ENCODE measurements at regions not wholly inside any gene's neighbourhood (a gene's known extent, or its start where the extent isn't known, plus 50 kb on each side); places are given as distances from the start of the nearest gene placed in this dataset.

GRCh38 chr13:73335210-73335609, 276.4 kb downstream of the KLF5 start:
- BruUV-seq (replicated peaks): no TSS peak
- H3K27me3 ChIP-seq (ENCODE audit: control insufficient read depth, insufficient read depth, low read length): no peaks in the 10 kb centered on the region
- no peaks in the 10 kb centered on the region for H3K9me3 ChIP-seq (ENCODE audit: control insufficient read depth, insufficient read depth, low read depth, low read length)
- no peak overlapping the region for H3K27ac ChIP-seq (ENCODE audit: low read length)
- peak; percentile 8 for DNase-seq (ENCODE audit: low read depth, low spot score)
- in situ Hi-C loops (cut with HindIII; ENCODE audit: low pct_unique_long_range_greater_than_20kb, low sequenced_read_pairs): no loop called here
- no peaks in the 10 kb centered on the region; the same call in 1 of the 2 replicates for H3K36me3 ChIP-seq (ENCODE audit: control insufficient read depth, insufficient read depth, low read length)
- CTCF ChIA-PET: no interaction called here
- no peak for ATAC-seq
- TF ChIP-seq SIN3A (IDR thresholded peaks at IDR 0.05; ENCODE audit: borderline replicate concordance, insufficient read depth, low read depth, low read length) (no peak), POLR2AphosphoS5 (IDR thresholded peaks at IDR 0.05; ENCODE audit: low read depth, low read length) (no peak), TCF7L2 (IDR thresholded peaks at IDR 0.05; ENCODE audit: low read depth, low read length) (no peak), REST (IDR thresholded peaks at IDR 0.05; ENCODE audit: insufficient read depth in 1 of 2, low read depth in 2 of 2, low read length in 1 of 2) (no peak), CTCF (IDR thresholded peaks at IDR 0.05) (no peak)
- intact Hi-C loops (cut with micrococcal nuclease; ENCODE audit: unreplicated experiment): no loop called here
- H3K4me1 ChIP-seq (ENCODE audit: control insufficient read depth, insufficient read depth, low read length): no peaks in the 10 kb centered on the region
- H3K4me3 ChIP-seq (ENCODE audit: low read depth in 2 of 2, low read length in 2 of 2): no peak overlapping the region
- POLR2A ChIA-PET: no interaction called here

- ATAC-seq: no peak
- Histone ChIP-seq H3K4me1 (ENCODE audit: control insufficient read depth, insufficient read depth, low read length) (no peaks in the 10 kb centered on the region), H3K4me3 (ENCODE audit: low read depth in 2 of 2, low read length in 2 of 2) (no peak overlapping the region), H3K9me3 (ENCODE audit: control insufficient read depth, insufficient read depth, low read depth, low read length) (no peaks in the 10 kb centered on the region), H3K27ac (ENCODE audit: low read length) (no peak overlapping the region), H3K36me3 (ENCODE audit: control insufficient read depth, insufficient read depth, low read length) (no peaks in the 10 kb centered on the region; the same call in 1 of the 2 replicates), H3K27me3 (ENCODE audit: control insufficient read depth, insufficient read depth, low read length) (no peaks in the 10 kb centered on the region)
- ChIA-PET CTCF (no interaction called here), POLR2A (no interaction called here)
- intact Hi-C loops (cut with micrococcal nuclease; ENCODE audit: unreplicated experiment): no loop called here
- BruUV-seq (replicated peaks): no TSS peak
- no peak for DNase-seq (ENCODE audit: low read depth, low spot score)
- TF ChIP-seq REST (IDR thresholded peaks at IDR 0.05; ENCODE audit: insufficient read depth in 1 of 2, low read depth in 2 of 2, low read length in 1 of 2): no peak
- TF ChIP-seq CTCF (IDR thresholded peaks at IDR 0.05): no peak
- no peak for TF ChIP-seq POLR2AphosphoS5 (IDR thresholded peaks at IDR 0.05; ENCODE audit: low read depth, low read length)
- no peak for TF ChIP-seq SIN3A (IDR thresholded peaks at IDR 0.05; ENCODE audit: borderline replicate concordance, insufficient read depth, low read depth, low read length)
- TF ChIP-seq TCF7L2 (IDR thresholded peaks at IDR 0.05; ENCODE audit: low read depth, low read length): no peak
- in situ Hi-C loops (cut with HindIII; ENCODE audit: low pct_unique_long_range_greater_than_20kb, low sequenced_read_pairs): no loop called here
Observed at GRCh38 chr13:73334445-73334844, 275.6 kb downstream of the KLF5 start.
